Stimulated activated effector memory CD8-positive, alpha-beta T cell treated with anti-CD3 and anti-CD28 coated beads, Interleukin-12 subunit alpha, Interleukin-12 subunit beta, amount 100 ng/mL, for 72 hours (primary cell): ENCODE measurements at regions not wholly inside any gene's neighbourhood (a gene's known extent, or its start where the extent isn't known, plus 50 kb on each side); places are given as distances from the start of the nearest gene placed in this dataset.
"Not testable (repeated sequence)": the region's sequence is repeated elsewhere in the genome, so short reads cannot be mapped to it uniquely, and the experiment has no call there.

ENCODE experiments used
- ATAC-seq: fragments of 150-1000 bp; cut with Tn5 transposase; 2 replicates; pipeline ENCODE4 v1.10.0; 2021
- DNase-seq, 2 donors: peaks; one replicate each; pipeline ENCODE4 v3.0.0; 2021 to 2022; ENCODE audit warnings: low spot score in 2 of 2
- H3K27ac Mint-ChIP-seq: one replicate; pipeline ENCODE4 v1.8.0; 2022; ENCODE audit warnings: mild to moderate bottlenecking, mixed read lengths
- H3K36me3 Mint-ChIP-seq: one replicate; pipeline ENCODE4 v1.8.0; 2022; ENCODE audit warnings: mild to moderate bottlenecking, mixed read lengths
- H3K4me1 Mint-ChIP-seq: one replicate; pipeline ENCODE4 v1.8.0; 2022; ENCODE audit warnings: mixed read lengths
- H3K4me3 Mint-ChIP-seq: one replicate; pipeline ENCODE4 v1.8.0; 2022; ENCODE audit warnings: mild to moderate bottlenecking, mixed read lengths
- H3K9me3 Mint-ChIP-seq: one replicate; pipeline ENCODE4 v1.8.0; 2022; ENCODE audit warnings: mixed read lengths

- H3K27ac Mint-ChIP-seq, result no peak overlapping the region
- DNase-seq (no peak), ATAC-seq (no peak)
- no peaks in the 10 kb centered on the region for H3K36me3 Mint-ChIP-seq
- H3K4me1 Mint-ChIP-seq, result no peaks in the 10 kb centered on the region
- H3K9me3 Mint-ChIP-seq, result no peaks in the 10 kb centered on the region
- no peak overlapping the region for H3K4me3 Mint-ChIP-seq
These were observed 104.5 kb downstream of the ZMAT3 start for GRCh38 chr3:178967177-178967532.

- Mint-ChIP-seq H3K4me1 (no peaks in the 10 kb centered on the region), H3K36me3 (no peaks in the 10 kb centered on the region), H3K27ac (no peak overlapping the region), H3K4me3 (no peak overlapping the region), H3K9me3 (no peaks in the 10 kb centered on the region)
- no peak for DNase-seq
- ATAC-seq, result no peak
These were observed 105.1 kb downstream of the ZMAT3 start for GRCh38 chr3:178966299-178967176.

GRCh38 chr3:178964551-178964950 is 107.1 kb downstream of the ZMAT3 start:
- no peaks in the 10 kb centered on the region for H3K36me3 Mint-ChIP-seq

GRCh38 chr3:178960918-178961317 is 110.7 kb downstream of the ZMAT3 start:
- no peak overlapping the region for H3K4me3 Mint-ChIP-seq
- H3K9me3 Mint-ChIP-seq, result no peaks in the 10 kb centered on the region
- H3K27ac Mint-ChIP-seq, result no peak overlapping the region
- ATAC-seq (no peak), DNase-seq (no peak)
- no peaks in the 10 kb centered on the region for H3K4me1 Mint-ChIP-seq
- no peaks in the 10 kb centered on the region for H3K36me3 Mint-ChIP-seq

More at GRCh38 chr3:178964551-178964950, 107.1 kb downstream of the ZMAT3 start:
- Mint-ChIP-seq H3K4me1 (no peaks in the 10 kb centered on the region), H3K4me3 (no peak overlapping the region), H3K9me3 (no peaks in the 10 kb centered on the region), H3K27ac (no peak overlapping the region)
- ATAC-seq (no peak), DNase-seq (no peak)

- no peak for ATAC-seq
- Mint-ChIP-seq H3K4me1 (no peaks in the 10 kb centered on the region), H3K4me3 (no peak overlapping the region), H3K27ac (no peak overlapping the region), H3K36me3 (no peaks in the 10 kb centered on the region), H3K9me3 (no peaks in the 10 kb centered on the region)
- DNase-seq, result no peak
These were observed 111.4 kb downstream of the ZMAT3 start for GRCh38 chr3:178960181-178960580.

- Mint-ChIP-seq H3K4me3 (no peak overlapping the region), H3K9me3 (peaks cover 10% of the 10 kb centered on the region), H3K4me1 (no peaks in the 10 kb centered on the region), H3K27ac (no peak overlapping the region), H3K36me3 (no peaks in the 10 kb centered on the region)
- ATAC-seq (peak; percentile 75), DNase-seq (no peak)
These were observed 120.9 kb downstream of the ZMAT3 start for GRCh38 chr3:178950676-178951075.

- no peak overlapping the region for H3K27ac Mint-ChIP-seq
- no peak overlapping the region for H3K4me3 Mint-ChIP-seq
- no peaks in the 10 kb centered on the region for H3K4me1 Mint-ChIP-seq
- no peaks in the 10 kb centered on the region for H3K36me3 Mint-ChIP-seq
- DNase-seq (no peak), ATAC-seq (no peak)
- peaks cover 12% of the 10 kb centered on the region for H3K9me3 Mint-ChIP-seq
These were observed 121.7 kb downstream of the ZMAT3 start for GRCh38 chr3:178949896-178950295.

- Mint-ChIP-seq H3K4me3 (no peak overlapping the region), H3K9me3 (peaks cover 16% of the 10 kb centered on the region)
These were observed 123.1 kb downstream of the ZMAT3 start for GRCh38 chr3:178948546-178948945.

GRCh38 chr3:178947738-178948137 is 123.9 kb downstream of the ZMAT3 start:
- Mint-ChIP-seq H3K27ac (no peak overlapping the region), H3K4me3 (no peak overlapping the region), H3K9me3 (peaks cover 16% of the 10 kb centered on the region), H3K36me3 (no peaks in the 10 kb centered on the region), H3K4me1 (no peaks in the 10 kb centered on the region)
- DNase-seq (no peak), ATAC-seq (no peak)

More at GRCh38 chr3:178948546-178948945, 123.1 kb downstream of the ZMAT3 start:
- no peak overlapping the region for H3K27ac Mint-ChIP-seq
- ATAC-seq (no peak), DNase-seq (no peak)
- H3K36me3 Mint-ChIP-seq, result no peaks in the 10 kb centered on the region
- H3K4me1 Mint-ChIP-seq, result no peaks in the 10 kb centered on the region

GRCh38 chr3:178942261-178942660 is 129.3 kb downstream of the ZMAT3 start:
- H3K9me3 Mint-ChIP-seq, result peaks cover 15% of the 10 kb centered on the region
- not testable (repeated sequence) for DNase-seq, H3K4me3 Mint-ChIP-seq, ATAC-seq, H3K36me3 Mint-ChIP-seq, H3K27ac Mint-ChIP-seq, H3K4me1 Mint-ChIP-seq

GRCh38 chr3:178930116-178930515 is 141.5 kb downstream of the ZMAT3 start:
- Mint-ChIP-seq H3K36me3 (no peaks in the 10 kb centered on the region), H3K9me3 (peaks cover 25% of the 10 kb centered on the region), H3K27ac (no peak overlapping the region), H3K4me1 (no peaks in the 10 kb centered on the region), H3K4me3 (no peak overlapping the region)
- no peak for DNase-seq
- no peak for ATAC-seq

- H3K27ac Mint-ChIP-seq, result no peak overlapping the region
- H3K36me3 Mint-ChIP-seq, result no peaks in the 10 kb centered on the region
- ATAC-seq (no peak), DNase-seq (no peak)
- no peak overlapping the region for H3K4me3 Mint-ChIP-seq
- peaks cover 20% of the 10 kb centered on the region for H3K9me3 Mint-ChIP-seq
- no peaks in the 10 kb centered on the region for H3K4me1 Mint-ChIP-seq
These were observed 155.4 kb downstream of the ZMAT3 start for GRCh38 chr3:178916223-178916622.

GRCh38 chr3:178915365-178915764 is 156.2 kb downstream of the ZMAT3 start:
- no peak overlapping the region for H3K27ac Mint-ChIP-seq
- H3K36me3 Mint-ChIP-seq, result no peaks in the 10 kb centered on the region
- no peak overlapping the region for H3K4me3 Mint-ChIP-seq
- ATAC-seq (no peak), DNase-seq (no peak)
- peaks cover 20% of the 10 kb centered on the region for H3K9me3 Mint-ChIP-seq
- H3K4me1 Mint-ChIP-seq, result no peaks in the 10 kb centered on the region

GRCh38 chr3:178907081-178907480 is 164.5 kb downstream of the ZMAT3 start:
- H3K36me3 Mint-ChIP-seq, result no peaks in the 10 kb centered on the region
- H3K27ac Mint-ChIP-seq, result no peak overlapping the region
- H3K4me3 Mint-ChIP-seq, result no peak overlapping the region
- H3K9me3 Mint-ChIP-seq, result peaks cover 3% of the 10 kb centered on the region
- ATAC-seq (no peak), DNase-seq (no peak)
- H3K4me1 Mint-ChIP-seq, result no peaks in the 10 kb centered on the region

- no peaks in the 10 kb centered on the region for H3K36me3 Mint-ChIP-seq
- no peaks in the 10 kb centered on the region for H3K9me3 Mint-ChIP-seq
- ATAC-seq (no peak), DNase-seq (no peak)
- no peak overlapping the region for H3K4me3 Mint-ChIP-seq
- H3K4me1 Mint-ChIP-seq, result no peaks in the 10 kb centered on the region
- no peak overlapping the region for H3K27ac Mint-ChIP-seq
These were observed 170.4 kb downstream of the ZMAT3 start for GRCh38 chr3:178901204-178901603.

- Mint-ChIP-seq H3K36me3 (no peaks in the 10 kb centered on the region), H3K4me1 (no peaks in the 10 kb centered on the region), H3K4me3 (no peak overlapping the region), H3K9me3 (no peaks in the 10 kb centered on the region), H3K27ac (no peak overlapping the region)
- ATAC-seq (no peak), DNase-seq (no peak)
These were observed 171.5 kb downstream of the ZMAT3 start for GRCh38 chr3:178900029-178900646.
